ENCODE measurements at regions not wholly inside any gene's neighbourhood (a gene's known extent, or its start where the extent isn't known, plus 50 kb on each side); places are given as distances from the start of the nearest gene placed in this dataset.

- TF ChIP-seq EP300 (IDR thresholded peaks at IDR 0.05): no peak
- TF ChIP-seq, protein P1, sequence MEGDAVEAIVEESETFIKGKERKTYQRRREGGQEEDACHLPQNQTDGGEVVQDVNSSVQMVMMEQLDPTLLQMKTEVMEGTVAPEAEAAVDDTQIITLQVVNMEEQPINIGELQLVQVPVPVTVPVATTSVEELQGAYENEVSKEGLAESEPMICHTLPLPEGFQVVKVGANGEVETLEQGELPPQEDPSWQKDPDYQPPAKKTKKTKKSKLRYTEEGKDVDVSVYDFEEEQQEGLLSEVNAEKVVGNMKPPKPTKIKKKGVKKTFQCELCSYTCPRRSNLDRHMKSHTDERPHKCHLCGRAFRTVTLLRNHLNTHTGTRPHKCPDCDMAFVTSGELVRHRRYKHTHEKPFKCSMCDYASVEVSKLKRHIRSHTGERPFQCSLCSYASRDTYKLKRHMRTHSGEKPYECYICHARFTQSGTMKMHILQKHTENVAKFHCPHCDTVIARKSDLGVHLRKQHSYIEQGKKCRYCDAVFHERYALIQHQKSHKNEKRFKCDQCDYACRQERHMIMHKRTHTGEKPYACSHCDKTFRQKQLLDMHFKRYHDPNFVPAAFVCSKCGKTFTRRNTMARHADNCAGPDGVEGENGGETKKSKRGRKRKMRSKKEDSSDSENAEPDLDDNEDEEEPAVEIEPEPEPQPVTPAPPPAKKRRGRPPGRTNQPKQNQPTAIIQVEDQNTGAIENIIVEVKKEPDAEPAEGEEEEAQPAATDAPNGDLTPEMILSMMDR (IDR thresholded peaks at IDR 0.05): no peak
- TF ChIP-seq POLR2A (IDR thresholded peaks at IDR 0.05): no peak
These were observed 145.6 kb downstream of the GDAP2 start for GRCh38 chr1:117783606-117784396.

Data from suprapubic skin (tissue), 3 donors.